GM12878 (cell line): ENCODE measurements at regions not wholly inside any gene's neighbourhood (a gene's known extent, or its start where the extent isn't known, plus 50 kb on each side); places are given as distances from the start of the nearest gene placed in this dataset.

Experiments used
- ATAC-seq: fragments of 200-7000 bp; cut with Tn5 transposase; 3 replicates; pipeline ENCODE4 v1.9.1; 2020; ENCODE audit warnings: mild to moderate bottlenecking, moderate library complexity
- BruUV-seq: library from RNA; stranded (reverse); fragments of 400-500 nt; replicated peaks from 2 replicates; lab custom pipeline; 2021; lab: Mats Ljungman, UMichigan
- CTCF ChIA-PET: fragments of 300-600 bp; sonication (Branson Sonifier 250); formaldehyde crosslinking; extraction: SDS; loops from one replicate; lab custom pipeline; 2021; ENCODE audit warnings: inconsistent platforms; lab: Yijun Ruan, JAX
- POLR2A ChIA-PET: fragments of 350-600 bp; formaldehyde crosslinking; extraction: SDS; loops from one replicate; lab custom pipeline; 2021; ENCODE audit warnings: inconsistent platforms; lab: Charles Lee
- RAD21 ChIA-PET: fragments of 300-600 bp; sonication (Branson Sonifier 250); formaldehyde crosslinking; loops from one replicate; lab custom pipeline; 2023; ENCODE audit warnings: antibody characterized with exemption; ENCODE audit not compliant: unreplicated experiment; lab: Charles Lee
- SMC1A ChIA-PET: fragments of 300-600 bp; sonication (Branson Sonifier 250); formaldehyde crosslinking; loops from one replicate; lab custom pipeline; 2023; ENCODE audit not compliant: unreplicated experiment, uncharacterized antibody; lab: Charles Lee
- DNase-seq: peaks from one replicate; pipeline ENCODE4 v3.0.0-alpha.2; 2011; ENCODE audit warnings: low read depth, low spot score
- FAIRE-seq: peaks from 3 replicates; lab custom pipeline; 2011; peaks lifted over from hg19 to GRCh38; lab: Jason Lieb, UNC
- H2AFZ ChIP-seq: 2 replicates; pipeline ENCODE4 v1.6.0; 2011; ENCODE audit warnings: low read depth, low read length, control low read depth; ENCODE audit not compliant: control insufficient read depth
- H3K27ac ChIP-seq: 2 replicates; pipeline ENCODE4 v1.5.1; 2011; ENCODE audit warnings: control low read depth; ENCODE audit not compliant: control insufficient read depth, insufficient read depth
- H3K27me3 ChIP-seq, 2 experiments: replicated peaks in 1 of 2; 2 replicates each; pipeline versions ENCODE4 v1.6.0 to v1.6.1; 2011; ENCODE audit warnings: low read length in 1 of 2; ENCODE audit not compliant: control insufficient read depth in 2 of 2, insufficient read depth in 2 of 2
- H3K36me3 ChIP-seq, 2 experiments: 2 replicates each; pipeline ENCODE4 v1.5.1; 2011; ENCODE audit warnings: low read length in 1 of 2; ENCODE audit not compliant: control insufficient read depth in 2 of 2, insufficient read depth in 2 of 2
- H3K4me1 ChIP-seq: 2 replicates; pipeline ENCODE4 v1.6.1; 2011; ENCODE audit warnings: mild to moderate bottlenecking, low read length, moderate library complexity, mixed read lengths; ENCODE audit not compliant: control insufficient read depth, insufficient read depth
- H3K4me2 ChIP-seq: 2 replicates; pipeline ENCODE4 v1.6.0; 2011; ENCODE audit warnings: control low read depth; ENCODE audit not compliant: control insufficient read depth, insufficient read depth
- H3K4me3 ChIP-seq: fragments of 200-600 bp; sonication (generic); 2 replicates; pipeline ENCODE4 v1.5.1; 2016
- H3K79me2 ChIP-seq: 2 replicates; pipeline ENCODE4 v1.6.0; 2011; ENCODE audit warnings: low read length; ENCODE audit not compliant: control insufficient read depth, insufficient read depth
- H3K9ac ChIP-seq: 2 replicates; pipeline ENCODE4 v1.8.0; 2011; ENCODE audit warnings: low read length, control low read depth, mixed read lengths; ENCODE audit not compliant: control insufficient read depth, insufficient read depth
- H3K9me3 ChIP-seq: replicated peaks from 3 replicates; pipeline ENCODE4 v1.5.1; 2011; ENCODE audit warnings: mild to moderate bottlenecking, low read length; ENCODE audit not compliant: control insufficient read depth, insufficient read depth
- H4K20me1 ChIP-seq: 2 replicates; pipeline ENCODE4 v1.6.0; 2011; ENCODE audit not compliant: control insufficient read depth, insufficient read depth
- CREB1 ChIP-seq: IDR thresholded peaks from 2 replicates; pipeline ENCODE4 v1.6.1; 2012; ENCODE audit warnings: low read depth, mild to moderate bottlenecking, inconsistent platforms
- HDAC6 ChIP-seq: fragments of 200-600 bp; sonication (generic); IDR thresholded peaks from one replicate; pipeline ENCODE4 v1.8.0; 2017; ENCODE audit warnings: antibody characterized with exemption; ENCODE audit not compliant: unreplicated experiment
- IKZF1 ChIP-seq: fragments of 450-650 bp; conservative IDR thresholded peaks from 2 replicates; pipeline ENCODE4 v1.6.1; 2017; ENCODE audit warnings: antibody characterized with exemption, mild to moderate bottlenecking
- KAT2A ChIP-seq: conservative IDR thresholded peaks from 2 replicates; pipeline ENCODE4 v1.6.1; 2011; ENCODE audit warnings: low read depth, low read length; ENCODE audit not compliant: control insufficient read depth
- KLF5 ChIP-seq: fragments of 450-650 bp; IDR thresholded peaks from 2 replicates; pipeline ENCODE4 v1.6.1; 2014; ENCODE audit warnings: mild to moderate bottlenecking; ENCODE audit not compliant: partially characterized antibody
- LARP7 ChIP-seq: fragments of 450-650 bp; IDR thresholded peaks from 2 replicates; pipeline ENCODE4 v1.6.1; 2017; ENCODE audit warnings: mild to moderate bottlenecking
- MEF2A ChIP-seq: IDR thresholded peaks from 2 replicates; pipeline ENCODE4 v1.6.1; 2011; ENCODE audit warnings: low read depth, mild to moderate bottlenecking, low read length, moderate library complexity; ENCODE audit not compliant: insufficient read depth
- SREBF1 ChIP-seq: IDR thresholded peaks from 2 replicates; pipeline ENCODE4 v1.6.1; 2012; ENCODE audit warnings: mild to moderate bottlenecking, low read length
- SUPT20H ChIP-seq: IDR thresholded peaks from 2 replicates; pipeline ENCODE4 v1.6.1; 2011; ENCODE audit warnings: low read depth, mild to moderate bottlenecking, low read length, moderate library complexity, borderline replicate concordance; ENCODE audit not compliant: control insufficient read depth
- TAF1 ChIP-seq: IDR thresholded peaks from 2 replicates; pipeline ENCODE4 v1.6.1; 2011; ENCODE audit warnings: mild to moderate bottlenecking, low read depth, low read length, borderline replicate concordance
- TCF7 ChIP-seq: IDR thresholded peaks from 2 replicates; pipeline ENCODE4 v1.6.1; 2014; ENCODE audit warnings: antibody characterized with exemption, borderline replicate concordance
- ZBTB4 ChIP-seq: fragments of 450-650 bp; formaldehyde crosslinking; IDR thresholded peaks from 2 replicates; pipeline ENCODE4 v1.4.0; 2022; ENCODE audit warnings: mild to moderate bottlenecking, moderate library complexity
- ZNF687 ChIP-seq: fragments of 450-650 bp; IDR thresholded peaks from 2 replicates; pipeline ENCODE4 v1.6.1; 2017; ENCODE audit warnings: mild to moderate bottlenecking, moderate library complexity
- WGBS: methylation state at CpG from one replicate; pipeline ENCODE4 v1.1.6; 2016; ENCODE audit warnings: low lambda C conversion rate; ENCODE audit not compliant: insufficient replicate concordance, insufficient coverage; ENCODE audit errors: missing lambda C conversion rate; 5-methylcytosine and 5-hydroxymethylcytosine counted together
- in situ Hi-C: fragments of 300-500 bp; cut with MboI; formaldehyde crosslinking; loops from 9 replicates; pipeline ENCODE4 v1.14.3; 2018; ENCODE audit warnings: mixed read lengths
- intact Hi-C: fragments of 100-400 bp; cut with micrococcal nuclease; formaldehyde crosslinking; loops from one replicate; pipeline ENCODE4 v1.14.2; 2022; ENCODE audit not compliant: unreplicated experiment
- TF ChIP-seq, protein P1 (sequence below): fragments of 450-650 bp; IDR thresholded peaks from 2 replicates; pipeline ENCODE4 v1.6.1; 2016; ENCODE audit warnings: mild to moderate bottlenecking, moderate library complexity, borderline replicate concordance

DNA sequence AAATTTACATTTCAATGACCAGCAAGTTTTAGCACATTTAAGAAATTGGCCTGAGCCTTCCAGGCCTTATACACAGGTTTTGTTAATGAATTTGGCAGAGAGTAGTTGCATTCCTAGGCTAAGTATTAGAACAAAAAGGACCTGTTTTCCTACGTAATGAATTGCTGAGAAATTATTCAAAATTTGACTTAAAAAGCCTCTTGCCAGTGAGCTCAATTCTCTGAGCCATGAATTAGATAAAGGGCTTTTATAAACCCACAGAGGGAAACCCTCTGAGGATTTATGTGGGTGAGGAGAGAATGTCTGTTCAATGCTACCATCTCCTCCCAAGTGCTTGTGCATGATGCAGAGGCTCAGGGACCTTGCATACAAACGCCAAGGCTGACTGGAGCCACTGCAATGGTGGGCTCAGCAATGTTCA is 94.5 kb upstream of the PELI2 start:
- H3K4me1 ChIP-seq = no peaks in the 10 kb centered on the region
- H2AFZ ChIP-seq = no peak overlapping the region
- DNase-seq (no peak), ATAC-seq (no peak), FAIRE-seq (no peak)
- H3K79me2 ChIP-seq = no peaks in the 10 kb centered on the region
- intact Hi-C loops = no loop called here
- in situ Hi-C loops = no loop called here
- ChIA-PET POLR2A (no interaction called here), CTCF (no interaction called here), RAD21 (no interaction called here), SMC1A (no interaction called here)
- H3K36me3 ChIP-seq = no peaks in the 10 kb centered on the region
- no peak overlapping the region for H3K27ac ChIP-seq
- H3K4me3 ChIP-seq = no peak overlapping the region
- H3K4me2 ChIP-seq = no peak overlapping the region
- no peak overlapping the region for H3K9ac ChIP-seq
- no peaks in the 10 kb centered on the region for H3K27me3 ChIP-seq
- BruUV-seq = no TSS peak
- WGBS = 3% methylated on average over 2 of the region's 2 CpGs
- no peaks in the 10 kb centered on the region for H4K20me1 ChIP-seq
- no peaks in the 10 kb centered on the region for H3K9me3 ChIP-seq
- no peak for TF ChIP-seq ZNF687
- no peak for TF ChIP-seq TAF1
- TF ChIP-seq LARP7 = no peak
- no peak for TF ChIP-seq SREBF1
- TF ChIP-seq IKZF1 = no peak
- no peak for TF ChIP-seq HDAC6
- TF ChIP-seq, protein P1, sequence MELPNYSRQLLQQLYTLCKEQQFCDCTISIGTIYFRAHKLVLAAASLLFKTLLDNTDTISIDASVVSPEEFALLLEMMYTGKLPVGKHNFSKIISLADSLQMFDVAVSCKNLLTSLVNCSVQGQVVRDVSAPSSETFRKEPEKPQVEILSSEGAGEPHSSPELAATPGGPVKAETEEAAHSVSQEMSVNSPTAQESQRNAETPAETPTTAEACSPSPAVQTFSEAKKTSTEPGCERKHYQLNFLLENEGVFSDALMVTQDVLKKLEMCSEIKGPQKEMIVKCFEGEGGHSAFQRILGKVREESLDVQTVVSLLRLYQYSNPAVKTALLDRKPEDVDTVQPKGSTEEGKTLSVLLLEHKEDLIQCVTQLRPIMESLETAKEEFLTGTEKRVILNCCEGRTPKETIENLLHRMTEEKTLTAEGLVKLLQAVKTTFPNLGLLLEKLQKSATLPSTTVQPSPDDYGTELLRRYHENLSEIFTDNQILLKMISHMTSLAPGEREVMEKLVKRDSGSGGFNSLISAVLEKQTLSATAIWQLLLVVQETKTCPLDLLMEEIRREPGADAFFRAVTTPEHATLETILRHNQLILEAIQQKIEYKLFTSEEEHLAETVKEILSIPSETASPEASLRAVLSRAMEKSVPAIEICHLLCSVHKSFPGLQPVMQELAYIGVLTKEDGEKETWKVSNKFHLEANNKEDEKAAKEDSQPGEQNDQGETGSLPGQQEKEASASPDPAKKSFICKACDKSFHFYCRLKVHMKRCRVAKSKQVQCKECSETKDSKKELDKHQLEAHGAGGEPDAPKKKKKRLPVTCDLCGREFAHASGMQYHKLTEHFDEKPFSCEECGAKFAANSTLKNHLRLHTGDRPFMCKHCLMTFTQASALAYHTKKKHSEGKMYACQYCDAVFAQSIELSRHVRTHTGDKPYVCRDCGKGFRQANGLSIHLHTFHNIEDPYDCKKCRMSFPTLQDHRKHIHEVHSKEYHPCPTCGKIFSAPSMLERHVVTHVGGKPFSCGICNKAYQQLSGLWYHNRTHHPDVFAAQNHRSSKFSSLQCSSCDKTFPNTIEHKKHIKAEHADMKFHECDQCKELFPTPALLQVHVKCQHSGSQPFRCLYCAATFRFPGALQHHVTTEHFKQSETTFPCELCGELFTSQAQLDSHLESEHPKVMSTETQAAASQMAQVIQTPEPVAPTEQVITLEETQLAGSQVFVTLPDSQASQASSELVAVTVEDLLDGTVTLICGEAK = no peak
- no peak for TF ChIP-seq MEF2A
- no peak for TF ChIP-seq ZBTB4 (CRISPR knock-in tag)
- TF ChIP-seq CREB1 = no peak
- no peak for TF ChIP-seq SUPT20H
- no peak for TF ChIP-seq TCF7
- no peak for TF ChIP-seq KAT2A
- TF ChIP-seq KLF5 = no peak
